ENCODE measurements at regions not wholly inside any gene's neighbourhood (a gene's known extent, or its start where the extent isn't known, plus 50 kb on each side); places are given as distances from the start of the nearest gene placed in this dataset.
"Not testable (repeated sequence)": the region's sequence is repeated elsewhere in the genome, so short reads cannot be mapped to it uniquely, and the experiment has no call there.

GRCh38 chr1:64343823-64344190 lies 126.1 kb upstream of the CACHD1 start:
- H3K9me3 ChIP-seq: no peaks in the 10 kb centered on the region
- H3K4me3 Mint-ChIP-seq (ENCODE audit: unreplicated experiment): no peak overlapping the region
- no peaks in the 10 kb centered on the region for H3K27me3 ChIP-seq (replicated peaks; ENCODE audit: control insufficient read depth, insufficient read depth, low read length)
- no peaks in the 10 kb centered on the region for H3K36me3 ChIP-seq (ENCODE audit: control insufficient read depth, insufficient read depth, low read length)
- no peaks in the 10 kb centered on the region for H3K4me1 Mint-ChIP-seq (ENCODE audit: low read depth, unreplicated experiment)
- BruUV-seq (replicated peaks): no TSS peak
- H3K4me1 ChIP-seq: no peaks in the 10 kb centered on the region
- ChIA-PET POLR2A (no interaction called here), CTCF (no interaction called here)
- H3K9me3 Mint-ChIP-seq (ENCODE audit: unreplicated experiment): peaks cover 9% of the 10 kb centered on the region
- no peak for DNase-seq
- H3K27ac Mint-ChIP-seq (ENCODE audit: unreplicated experiment): no peak overlapping the region
- H3K36me3 Mint-ChIP-seq (ENCODE audit: insufficient read depth, unreplicated experiment): no peaks in the 10 kb centered on the region
- H3K4me3 ChIP-seq (ENCODE audit: low read depth, low read length): no peak overlapping the region
- peaks cover 3% of the 10 kb centered on the region for H3K27me3 Mint-ChIP-seq (ENCODE audit: insufficient read depth, unreplicated experiment)
- TF ChIP-seq CTCF (IDR thresholded peaks at IDR 0.05; ENCODE audit: insufficient read depth in 1 of 2, low read depth in 1 of 2, low read length in 1 of 2, severe bottlenecking in 1 of 2, unreplicated experiment in 1 of 2): no peak
- intact Hi-C loops (cut with micrococcal nuclease; ENCODE audit: unreplicated experiment): no loop called here

GRCh38 chr1:64348270-64348960 lies 121.5 kb upstream of the CACHD1 start:
- ChIA-PET POLR2A (no interaction called here), CTCF (no interaction called here)
- DNase-seq: no peak
- no peak for TF ChIP-seq CTCF (IDR thresholded peaks at IDR 0.05; ENCODE audit: insufficient read depth in 1 of 2, low read depth in 1 of 2, low read length in 1 of 2, severe bottlenecking in 1 of 2, unreplicated experiment in 1 of 2)
- no TSS peak for BruUV-seq (replicated peaks)
- no peaks in the 10 kb centered on the region for H3K36me3 ChIP-seq (ENCODE audit: control insufficient read depth, insufficient read depth, low read length)
- Mint-ChIP-seq H3K27me3 (ENCODE audit: insufficient read depth, unreplicated experiment) (no peaks in the 10 kb centered on the region), H3K4me3 (ENCODE audit: unreplicated experiment) (no peak overlapping the region), H3K36me3 (ENCODE audit: insufficient read depth, unreplicated experiment) (no peaks in the 10 kb centered on the region), H3K27ac (ENCODE audit: unreplicated experiment) (no peak overlapping the region), H3K4me1 (ENCODE audit: low read depth, unreplicated experiment) (no peaks in the 10 kb centered on the region), H3K9me3 (ENCODE audit: unreplicated experiment) (no peaks in the 10 kb centered on the region)
- intact Hi-C loops (cut with micrococcal nuclease; ENCODE audit: unreplicated experiment): no loop called here
- no peaks in the 10 kb centered on the region for H3K9me3 ChIP-seq
- H3K4me3 ChIP-seq (ENCODE audit: low read depth, low read length): no peak overlapping the region
- H3K4me1 ChIP-seq: no peaks in the 10 kb centered on the region
- no peaks in the 10 kb centered on the region for H3K27me3 ChIP-seq (replicated peaks; ENCODE audit: control insufficient read depth, insufficient read depth, low read length)

GRCh38 chr1:64348961-64349648 lies 120.8 kb upstream of the CACHD1 start:
- Mint-ChIP-seq H3K27me3 (ENCODE audit: insufficient read depth, unreplicated experiment) (no peaks in the 10 kb centered on the region), H3K4me3 (ENCODE audit: unreplicated experiment) (no peak overlapping the region), H3K9me3 (ENCODE audit: unreplicated experiment) (no peaks in the 10 kb centered on the region), H3K4me1 (ENCODE audit: low read depth, unreplicated experiment) (no peaks in the 10 kb centered on the region), H3K36me3 (ENCODE audit: insufficient read depth, unreplicated experiment) (no peaks in the 10 kb centered on the region), H3K27ac (ENCODE audit: unreplicated experiment) (no peak overlapping the region)
- DNase-seq: no peak
- ChIA-PET CTCF (no interaction called here), POLR2A (no interaction called here)
- Histone ChIP-seq H3K36me3 (ENCODE audit: control insufficient read depth, insufficient read depth, low read length) (no peaks in the 10 kb centered on the region), H3K9me3 (no peaks in the 10 kb centered on the region), H3K4me1 (no peaks in the 10 kb centered on the region), H3K4me3 (ENCODE audit: low read depth, low read length) (no peak overlapping the region), H3K27me3 (replicated peaks; ENCODE audit: control insufficient read depth, insufficient read depth, low read length) (no peaks in the 10 kb centered on the region)
- intact Hi-C loops (cut with micrococcal nuclease; ENCODE audit: unreplicated experiment): no loop called here
- BruUV-seq (replicated peaks): no TSS peak
- no peak for TF ChIP-seq CTCF (IDR thresholded peaks at IDR 0.05; ENCODE audit: insufficient read depth in 1 of 2, low read depth in 1 of 2, low read length in 1 of 2, severe bottlenecking in 1 of 2, unreplicated experiment in 1 of 2)

GRCh38 chr1:64355534-64355933 lies 114.4 kb upstream of the CACHD1 start:
- H3K36me3 Mint-ChIP-seq (ENCODE audit: insufficient read depth, unreplicated experiment); H3K27me3 ChIP-seq (replicated peaks; ENCODE audit: control insufficient read depth, insufficient read depth, low read length); H3K27ac Mint-ChIP-seq (ENCODE audit: unreplicated experiment); H3K36me3 ChIP-seq (ENCODE audit: control insufficient read depth, insufficient read depth, low read length); H3K4me3 ChIP-seq (ENCODE audit: low read depth, low read length); H3K9me3 ChIP-seq; H3K4me3 Mint-ChIP-seq (ENCODE audit: unreplicated experiment); H3K9me3 Mint-ChIP-seq (ENCODE audit: unreplicated experiment); H3K4me1 ChIP-seq; intact Hi-C loops (cut with micrococcal nuclease; ENCODE audit: unreplicated experiment); BruUV-seq (replicated peaks); H3K27me3 Mint-ChIP-seq (ENCODE audit: insufficient read depth, unreplicated experiment); CTCF ChIA-PET; POLR2A ChIA-PET; DNase-seq; H3K4me1 Mint-ChIP-seq (ENCODE audit: low read depth, unreplicated experiment): not testable (repeated sequence)
